ENCODE measurements at regions not wholly inside any gene's neighbourhood (a gene's known extent, or its start where the extent isn't known, plus 50 kb on each side); places are given as distances from the start of the nearest gene placed in this dataset.

DNA sequence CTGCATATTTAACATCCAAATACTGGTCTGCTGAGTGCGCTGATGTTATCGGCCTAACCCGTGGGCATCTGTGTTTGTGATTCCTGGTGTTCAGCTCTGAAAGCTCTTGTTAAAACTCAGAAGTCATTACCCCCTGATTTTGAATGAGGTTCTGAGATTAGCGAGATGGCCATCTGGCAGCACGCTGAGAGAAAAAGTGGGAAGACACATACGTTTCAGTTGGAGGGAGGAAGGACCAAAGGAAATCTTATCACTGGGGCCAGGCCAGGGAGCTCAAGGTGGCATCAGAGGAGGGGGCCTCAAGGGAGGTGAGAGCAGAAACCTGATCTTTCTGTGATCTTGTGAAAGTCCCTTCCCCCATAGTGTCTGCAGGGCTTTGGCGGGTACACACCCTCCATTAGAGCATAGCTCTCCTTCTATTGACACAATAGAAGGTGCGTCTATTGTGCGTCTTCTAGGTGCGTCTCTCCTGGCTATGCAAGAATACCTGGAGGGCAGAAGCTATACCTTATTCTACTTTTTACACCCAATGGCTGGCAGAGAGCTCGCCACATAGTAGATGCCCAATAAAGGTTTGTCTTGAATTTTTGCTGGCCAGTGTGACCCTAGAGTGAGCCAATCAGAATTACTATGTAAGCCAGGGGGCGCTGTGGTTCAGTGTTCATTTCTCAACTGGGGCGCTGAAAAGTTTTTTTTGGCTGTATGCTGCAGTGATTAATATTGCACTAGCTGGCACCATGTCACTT, 182.4 kb downstream of the SHQ1 start:
- peaks cover 2% of the 10 kb centered on the region for H3K4me1 Mint-ChIP-seq
- H3K27ac Mint-ChIP-seq: no peak overlapping the region
- peaks cover 4% of the 10 kb centered on the region; the same call in 1 of the 3 replicates for H3K9me3 Mint-ChIP-seq
- peaks cover 4% of the 10 kb centered on the region for H3K4me1 ChIP-seq (ENCODE audit: insufficient read depth)
- H3K79me2 ChIP-seq (replicated peaks; ENCODE audit: insufficient read depth): no peaks in the 10 kb centered on the region
- no peak overlapping the region for H3K4me3 Mint-ChIP-seq
- DNase-seq (ENCODE audit: low spot score) (peak; percentile 77), ATAC-seq (peak; percentile 86)
- peak overlapping the region; percentile 43; the same call in 1 of the 2 replicates for H2AFZ ChIP-seq
- no peaks in the 10 kb centered on the region for H3K27me3 ChIP-seq (ENCODE audit: insufficient read depth)
- H3K4me2 ChIP-seq: no peak overlapping the region
- no peak overlapping the region for H3K4me3 ChIP-seq
- no peaks in the 10 kb centered on the region for H3K36me3 ChIP-seq (ENCODE audit: insufficient read depth)
- TF ChIP-seq CREB1 (CRISPR knock-in tag; IDR thresholded peaks at IDR 0.05; ENCODE audit: low read depth) (no peak), EZH2phosphoT487 (IDR thresholded peaks at IDR 0.05; ENCODE audit: unreplicated experiment) (no peak), CTCF (conservative IDR thresholded peaks at IDR 0.05; ENCODE audit: low read depth in 2 of 2) (peak; percentile 79 to 85), STAT1 (IDR thresholded peaks at IDR 0.05; ENCODE audit: unreplicated experiment) (no peak), JUNB (IDR thresholded peaks at IDR 0.05; ENCODE audit: unreplicated experiment) (no peak)
- TF ChIP-seq, protein P1, sequence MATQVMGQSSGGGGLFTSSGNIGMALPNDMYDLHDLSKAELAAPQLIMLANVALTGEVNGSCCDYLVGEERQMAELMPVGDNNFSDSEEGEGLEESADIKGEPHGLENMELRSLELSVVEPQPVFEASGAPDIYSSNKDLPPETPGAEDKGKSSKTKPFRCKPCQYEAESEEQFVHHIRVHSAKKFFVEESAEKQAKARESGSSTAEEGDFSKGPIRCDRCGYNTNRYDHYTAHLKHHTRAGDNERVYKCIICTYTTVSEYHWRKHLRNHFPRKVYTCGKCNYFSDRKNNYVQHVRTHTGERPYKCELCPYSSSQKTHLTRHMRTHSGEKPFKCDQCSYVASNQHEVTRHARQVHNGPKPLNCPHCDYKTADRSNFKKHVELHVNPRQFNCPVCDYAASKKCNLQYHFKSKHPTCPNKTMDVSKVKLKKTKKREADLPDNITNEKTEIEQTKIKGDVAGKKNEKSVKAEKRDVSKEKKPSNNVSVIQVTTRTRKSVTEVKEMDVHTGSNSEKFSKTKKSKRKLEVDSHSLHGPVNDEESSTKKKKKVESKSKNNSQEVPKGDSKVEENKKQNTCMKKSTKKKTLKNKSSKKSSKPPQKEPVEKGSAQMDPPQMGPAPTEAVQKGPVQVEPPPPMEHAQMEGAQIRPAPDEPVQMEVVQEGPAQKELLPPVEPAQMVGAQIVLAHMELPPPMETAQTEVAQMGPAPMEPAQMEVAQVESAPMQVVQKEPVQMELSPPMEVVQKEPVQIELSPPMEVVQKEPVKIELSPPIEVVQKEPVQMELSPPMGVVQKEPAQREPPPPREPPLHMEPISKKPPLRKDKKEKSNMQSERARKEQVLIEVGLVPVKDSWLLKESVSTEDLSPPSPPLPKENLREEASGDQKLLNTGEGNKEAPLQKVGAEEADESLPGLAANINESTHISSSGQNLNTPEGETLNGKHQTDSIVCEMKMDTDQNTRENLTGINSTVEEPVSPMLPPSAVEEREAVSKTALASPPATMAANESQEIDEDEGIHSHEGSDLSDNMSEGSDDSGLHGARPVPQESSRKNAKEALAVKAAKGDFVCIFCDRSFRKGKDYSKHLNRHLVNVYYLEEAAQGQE (IDR thresholded peaks at IDR 0.05; ENCODE audit: unreplicated experiment): no peak
- peaks cover 7% of the 10 kb centered on the region; the same call in 1 of the 2 replicates for H3K9me2 ChIP-seq (ENCODE audit: insufficient read depth)
- H3K27me3 Mint-ChIP-seq (ENCODE audit: insufficient read depth, low read depth, poor library complexity): no peaks in the 10 kb centered on the region
- H3F3A ChIP-seq (replicated peaks; ENCODE audit: low read depth): no peaks in the 10 kb centered on the region
- H3K27ac ChIP-seq (ENCODE audit: low read depth): no peak overlapping the region
- H4K20me1 ChIP-seq (replicated peaks; ENCODE audit: insufficient read depth): no peaks in the 10 kb centered on the region
- H3K36me3 Mint-ChIP-seq (ENCODE audit: low read depth): no peaks in the 10 kb centered on the region

DNA sequence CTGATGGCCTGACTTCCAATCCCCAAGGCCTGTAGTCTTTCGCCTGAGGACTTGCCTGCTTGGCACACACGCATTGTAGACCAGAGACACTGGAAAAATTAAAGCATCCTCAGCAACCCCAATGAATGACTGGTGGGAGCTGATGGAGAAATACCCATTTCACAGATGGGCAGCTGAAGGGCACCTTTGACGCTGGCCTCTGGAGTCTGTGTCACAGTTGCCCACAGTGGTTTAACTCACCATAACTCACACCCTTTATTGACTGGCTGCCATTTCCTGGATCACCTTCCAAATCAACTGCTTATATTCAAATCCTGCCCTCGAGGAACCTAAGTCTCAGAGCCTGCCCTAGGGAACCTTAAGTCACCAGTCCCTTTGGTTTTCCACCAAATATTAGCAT, 183.1 kb downstream of the SHQ1 start:
- ATAC-seq (no peak), DNase-seq (ENCODE audit: low spot score) (no peak)
- Histone ChIP-seq H3K27me3 (ENCODE audit: insufficient read depth) (no peaks in the 10 kb centered on the region), H3K36me3 (ENCODE audit: insufficient read depth) (no peaks in the 10 kb centered on the region), H3K4me3 (no peak overlapping the region), H4K20me1 (replicated peaks; ENCODE audit: insufficient read depth) (no peaks in the 10 kb centered on the region), H3K27ac (ENCODE audit: low read depth) (no peak overlapping the region), H3F3A (replicated peaks; ENCODE audit: low read depth) (no peaks in the 10 kb centered on the region), H3K4me2 (no peak overlapping the region), H3K9me2 (ENCODE audit: insufficient read depth) (peaks cover 7% of the 10 kb centered on the region; the same call in 1 of the 2 replicates), H3K79me2 (replicated peaks; ENCODE audit: insufficient read depth) (no peaks in the 10 kb centered on the region), H2AFZ (no peak overlapping the region), H3K4me1 (ENCODE audit: insufficient read depth) (peaks cover 4% of the 10 kb centered on the region)
- Mint-ChIP-seq H3K4me3 (no peak overlapping the region), H3K4me1 (peaks cover 2% of the 10 kb centered on the region), H3K27me3 (ENCODE audit: insufficient read depth, low read depth, poor library complexity) (peaks cover 3% of the 10 kb centered on the region), H3K9me3 (peaks cover 4% of the 10 kb centered on the region), H3K36me3 (ENCODE audit: low read depth) (no peaks in the 10 kb centered on the region), H3K27ac (no peak overlapping the region)
- TF ChIP-seq CREB1 (CRISPR knock-in tag; IDR thresholded peaks at IDR 0.05; ENCODE audit: low read depth) (no peak), POLR2AphosphoS5 (IDR thresholded peaks at IDR 0.05; ENCODE audit: low read depth) (no peak), CTCF (conservative IDR thresholded peaks at IDR 0.05; ENCODE audit: low read depth in 2 of 2) (no peak)
- TF ChIP-seq, protein P1 (IDR thresholded peaks at IDR 0.05; ENCODE audit: unreplicated experiment): no peak
- TF ChIP-seq, protein P2, sequence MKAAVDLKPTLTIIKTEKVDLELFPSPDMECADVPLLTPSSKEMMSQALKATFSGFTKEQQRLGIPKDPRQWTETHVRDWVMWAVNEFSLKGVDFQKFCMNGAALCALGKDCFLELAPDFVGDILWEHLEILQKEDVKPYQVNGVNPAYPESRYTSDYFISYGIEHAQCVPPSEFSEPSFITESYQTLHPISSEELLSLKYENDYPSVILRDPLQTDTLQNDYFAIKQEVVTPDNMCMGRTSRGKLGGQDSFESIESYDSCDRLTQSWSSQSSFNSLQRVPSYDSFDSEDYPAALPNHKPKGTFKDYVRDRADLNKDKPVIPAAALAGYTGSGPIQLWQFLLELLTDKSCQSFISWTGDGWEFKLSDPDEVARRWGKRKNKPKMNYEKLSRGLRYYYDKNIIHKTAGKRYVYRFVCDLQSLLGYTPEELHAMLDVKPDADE (IDR thresholded peaks at IDR 0.05): no peak
